GM18873 (cell line): ENCODE measurements at regions not wholly inside any gene's neighbourhood (a gene's known extent, or its start where the extent isn't known, plus 50 kb on each side); places are given as distances from the start of the nearest gene placed in this dataset.
"Not testable (repeated sequence)": the region's sequence is repeated elsewhere in the genome, so short reads cannot be mapped to it uniquely, and the experiment has no call there.

Experiments
- ATAC-seq: cut with Tn5 transposase; IDR thresholded peaks from one replicate; pipeline ENCODE4 v1.9.1; 2021; ENCODE audit warnings: mild to moderate bottlenecking, moderate library complexity, moderate number of reproducible peaks; ENCODE audit not compliant: unreplicated experiment, low FRiP score

DNA sequence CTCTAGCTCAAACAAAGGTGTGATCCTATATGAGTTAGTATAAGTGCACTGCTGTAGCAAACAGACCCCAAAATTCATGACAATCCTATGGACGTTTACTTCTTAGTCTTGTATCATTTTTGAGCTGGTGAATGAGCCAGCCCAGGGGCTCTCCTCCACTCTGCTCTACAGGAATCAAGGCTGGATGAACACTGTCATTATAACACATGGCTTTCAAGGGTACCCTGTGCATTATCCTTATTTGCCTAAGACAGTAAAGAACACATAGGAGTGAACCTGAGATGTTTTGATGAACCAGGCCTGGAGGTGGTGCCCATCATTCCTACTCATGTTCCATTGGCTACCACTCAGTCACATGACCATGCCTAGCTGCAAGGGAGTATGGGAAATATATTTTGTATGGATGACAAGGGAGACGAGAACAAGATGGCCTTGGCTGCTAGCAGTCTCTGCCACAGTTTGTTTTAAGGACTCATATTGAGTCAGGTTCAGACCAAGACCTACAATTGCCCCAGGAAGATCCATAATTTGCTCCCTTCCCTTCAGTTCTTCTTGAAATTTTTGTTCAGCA, 107.4 kb upstream of the HES1 start:
- no peak for ATAC-seq

DNA sequence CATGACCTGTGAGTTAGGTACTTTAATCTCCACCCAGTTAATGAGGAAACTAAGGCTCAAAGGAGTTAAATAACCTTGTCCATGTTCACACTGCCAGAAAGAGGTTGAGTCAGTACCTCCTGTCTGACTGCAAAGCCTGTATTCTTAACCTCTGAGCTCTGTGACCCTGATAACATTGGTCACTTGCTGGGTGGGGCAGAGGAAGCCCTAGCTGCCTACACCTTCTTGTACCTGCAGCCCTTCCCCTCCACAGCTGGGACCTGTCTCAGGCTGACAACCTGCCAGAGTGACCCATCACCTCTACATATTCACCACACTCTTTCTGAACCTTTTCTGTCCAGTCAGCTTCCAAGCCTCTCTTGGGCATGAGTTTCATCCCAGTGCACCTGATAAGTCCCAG, 106.1 kb upstream of the HES1 start:
- no peak for ATAC-seq

DNA sequence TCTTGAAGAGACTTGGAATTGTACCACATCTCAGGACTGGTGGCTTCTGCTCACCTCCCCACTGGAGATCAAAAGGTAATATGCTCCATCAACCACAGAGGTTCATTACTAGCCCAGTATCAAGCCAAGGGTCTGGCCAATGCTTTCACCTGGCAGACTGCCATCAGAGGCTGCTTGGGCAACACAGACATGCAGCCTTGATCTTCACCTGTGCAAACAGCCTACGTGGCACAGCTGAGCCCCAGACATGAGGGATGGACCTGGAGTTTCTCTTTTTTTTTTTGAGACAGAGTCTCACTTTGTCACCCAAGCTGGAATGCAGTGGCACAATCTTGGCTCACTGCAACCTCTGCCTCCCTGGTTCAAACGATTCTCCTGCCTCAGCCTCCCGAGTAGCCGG, 105.6 kb upstream of the HES1 start:
- no peak for ATAC-seq

DNA sequence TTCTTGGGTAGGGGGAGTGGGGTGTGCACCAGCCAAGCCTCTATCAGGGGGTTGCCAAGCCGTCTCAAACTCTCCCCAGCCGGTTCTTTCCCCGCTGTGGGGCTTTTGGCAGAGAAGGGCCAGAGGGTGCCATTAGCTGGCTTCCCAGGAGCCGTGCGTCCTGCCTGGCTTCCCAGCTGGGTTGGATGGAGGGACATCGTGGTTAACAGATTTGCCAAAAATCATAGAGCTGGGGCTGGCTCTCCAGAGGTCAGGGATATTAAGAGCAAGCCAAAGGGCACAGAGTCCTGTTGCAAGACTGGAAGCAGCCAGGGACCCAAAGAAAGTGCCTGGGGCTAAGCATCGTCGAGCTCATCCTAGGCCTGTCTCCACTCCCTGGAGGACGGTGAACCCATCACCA, 104.6 kb upstream of the HES1 start:
- ATAC-seq, result no peak

DNA sequence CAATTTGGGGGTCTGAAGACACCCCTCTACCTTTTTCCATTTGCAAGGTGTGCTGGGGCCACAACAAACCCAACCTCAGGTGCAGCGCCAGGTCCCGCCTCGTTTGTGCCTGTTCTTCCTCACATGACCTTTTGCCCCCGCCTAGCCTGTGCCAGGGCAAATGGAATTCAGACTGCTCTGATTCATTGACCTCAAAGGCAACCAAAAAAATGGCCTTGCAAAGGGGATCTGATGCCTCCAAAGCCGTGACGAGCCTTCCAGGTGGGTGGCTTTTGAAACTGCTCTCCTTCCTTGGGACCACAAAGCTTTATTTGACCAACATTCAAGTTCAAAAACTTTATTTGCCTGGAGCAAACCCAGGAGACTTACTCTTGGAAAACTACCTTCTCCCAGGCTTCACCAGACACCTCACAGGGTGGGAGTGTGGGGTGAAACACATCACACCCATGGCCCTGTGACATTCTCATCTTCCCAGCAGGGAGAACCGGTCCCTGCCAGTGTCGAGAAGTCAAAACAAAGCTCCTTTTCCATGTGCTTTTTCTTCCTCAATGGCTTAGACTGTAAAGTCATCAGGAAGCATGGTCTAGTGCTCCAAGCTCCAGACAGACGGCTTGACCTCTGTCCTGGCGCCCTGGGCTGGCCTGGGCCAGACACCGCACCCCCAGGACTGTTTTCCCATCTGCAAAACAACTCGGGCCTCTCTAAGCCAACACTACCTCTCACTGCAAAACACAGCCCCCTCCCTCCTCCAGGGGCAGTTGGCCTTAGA, 103.9 kb upstream of the HES1 start:
- no peak for ATAC-seq

DNA sequence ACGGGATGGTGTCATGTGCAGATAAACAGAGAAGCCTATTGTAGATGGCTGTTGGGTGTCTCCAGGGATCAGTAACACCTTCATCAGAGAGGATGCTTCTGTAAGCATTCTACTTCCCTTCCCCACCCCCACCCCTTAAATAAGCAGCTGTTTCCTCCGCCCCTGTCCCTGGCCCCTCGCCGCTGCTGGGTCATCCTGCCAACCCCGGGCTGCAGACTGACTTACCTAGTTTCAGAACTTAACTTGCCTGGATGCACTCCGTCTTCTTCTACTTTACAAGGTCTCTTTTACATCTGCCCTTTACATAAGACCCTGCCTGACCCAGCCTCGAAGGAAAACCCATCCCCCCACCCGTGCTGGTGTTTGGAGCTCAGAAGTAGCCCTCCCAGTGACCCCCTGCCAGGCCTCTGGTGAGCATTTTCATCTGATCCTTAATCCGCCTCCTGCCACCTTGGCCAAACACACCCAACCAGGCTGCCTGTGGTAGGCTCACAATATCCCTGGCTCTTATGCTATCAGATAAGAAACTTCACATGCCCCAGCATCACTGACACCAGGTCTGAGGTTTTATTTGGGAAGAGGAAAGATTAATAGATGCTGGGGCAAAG, 103.0 kb upstream of the HES1 start:
- no peak for ATAC-seq

DNA sequence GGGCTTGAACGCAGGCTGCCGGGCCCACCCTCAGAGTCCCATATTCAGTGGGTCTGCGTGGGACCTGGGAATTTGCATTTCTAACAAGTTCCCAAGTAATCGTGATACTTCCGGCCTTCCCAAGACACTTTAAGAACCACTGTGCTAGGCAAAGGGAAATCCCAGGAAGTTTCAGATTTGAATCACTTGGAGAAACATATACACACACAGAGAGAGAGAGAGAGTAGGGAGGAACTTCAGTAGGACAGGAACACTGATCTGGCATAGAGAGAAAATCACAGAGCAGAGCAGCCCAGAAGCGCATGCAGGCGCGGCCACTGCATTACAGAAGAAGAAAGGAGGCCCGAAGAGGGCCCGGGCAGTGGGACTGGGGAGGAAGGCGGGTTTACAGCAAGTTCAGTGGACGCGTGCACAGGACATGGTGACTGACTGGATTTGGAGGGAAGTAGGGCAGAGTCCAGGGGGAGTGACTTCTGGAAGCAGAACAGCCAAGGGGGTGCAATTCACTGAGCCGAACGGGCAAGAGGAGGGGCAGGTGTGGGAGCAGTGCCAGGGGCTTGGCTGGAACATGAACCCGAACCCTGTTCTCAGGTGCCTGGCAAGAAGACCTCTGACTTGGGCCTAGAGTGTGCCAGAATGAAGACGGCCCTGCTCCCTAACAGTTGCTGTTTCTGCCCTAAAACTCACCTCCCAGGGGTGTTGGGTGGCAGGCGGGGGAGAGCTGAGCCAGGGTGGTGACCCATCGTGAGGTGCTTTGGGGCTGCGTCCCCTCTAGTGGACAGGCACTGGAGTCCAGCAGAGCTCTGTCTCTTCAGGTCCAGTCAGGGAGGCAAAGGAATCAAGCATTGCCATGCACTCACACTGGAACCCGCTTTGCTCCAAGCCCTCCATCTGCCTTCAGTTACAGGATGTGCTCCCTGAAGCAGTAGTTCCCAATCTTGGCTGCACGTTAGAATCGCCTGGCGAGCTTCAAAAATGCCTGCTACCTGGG, 101.3 kb upstream of the HES1 start:
- no peak for ATAC-seq

DNA sequence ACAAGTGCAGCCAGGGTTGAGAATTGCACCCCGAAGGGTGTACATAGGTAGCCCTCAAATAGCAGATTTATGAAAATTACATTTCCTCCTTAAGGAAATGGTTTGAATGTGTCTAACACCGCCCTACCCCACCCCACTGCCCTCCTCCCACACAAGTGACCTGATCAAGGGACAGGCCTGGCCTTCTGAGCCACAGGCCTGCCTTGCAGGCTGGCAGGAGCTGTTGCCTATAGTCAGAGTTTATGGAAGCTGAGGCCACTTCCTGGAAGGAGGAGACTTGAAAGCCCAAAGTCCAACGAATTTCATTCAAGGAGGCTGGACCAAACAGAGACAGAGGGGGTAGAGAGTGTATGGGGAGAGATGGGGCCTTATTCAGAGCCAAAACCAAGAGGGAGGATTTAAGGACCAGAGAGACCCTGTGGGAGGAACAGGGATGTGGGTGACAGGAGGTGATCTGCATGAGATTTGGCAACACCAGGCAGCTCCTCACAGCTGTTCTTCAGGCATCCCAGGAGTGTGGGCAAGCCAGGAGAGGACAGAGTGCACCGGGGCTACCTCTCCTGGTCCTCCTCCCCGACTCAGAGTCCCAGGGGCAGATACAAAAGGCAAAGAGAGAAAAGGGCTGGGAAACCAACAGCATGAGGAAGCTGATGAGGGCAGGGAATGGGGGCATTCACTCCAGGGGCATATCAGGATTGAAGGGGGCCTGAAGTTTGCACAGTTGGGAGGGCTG, 100.4 kb upstream of the HES1 start:
- no peak for ATAC-seq

DNA sequence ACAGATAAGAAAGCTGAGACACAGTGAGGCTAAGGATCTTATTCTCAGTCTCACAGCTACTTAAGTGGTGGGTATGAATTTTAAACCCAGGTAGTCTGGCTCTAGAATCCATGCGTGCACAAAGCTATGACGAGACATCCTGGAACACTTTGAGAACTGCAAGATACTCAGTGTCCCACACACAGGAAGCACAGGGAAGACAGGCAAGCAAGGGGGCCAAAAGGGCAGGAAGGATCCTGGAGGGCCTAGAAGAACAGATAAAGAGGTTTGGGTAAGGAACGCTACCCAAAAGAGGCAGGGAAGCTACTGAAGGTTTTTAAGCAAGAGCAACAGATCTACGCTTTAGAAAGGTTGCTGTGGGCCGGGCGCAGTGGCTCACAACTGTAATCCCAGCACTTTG, 99.1 kb upstream of the HES1 start:
- ATAC-seq, result no peak

DNA sequence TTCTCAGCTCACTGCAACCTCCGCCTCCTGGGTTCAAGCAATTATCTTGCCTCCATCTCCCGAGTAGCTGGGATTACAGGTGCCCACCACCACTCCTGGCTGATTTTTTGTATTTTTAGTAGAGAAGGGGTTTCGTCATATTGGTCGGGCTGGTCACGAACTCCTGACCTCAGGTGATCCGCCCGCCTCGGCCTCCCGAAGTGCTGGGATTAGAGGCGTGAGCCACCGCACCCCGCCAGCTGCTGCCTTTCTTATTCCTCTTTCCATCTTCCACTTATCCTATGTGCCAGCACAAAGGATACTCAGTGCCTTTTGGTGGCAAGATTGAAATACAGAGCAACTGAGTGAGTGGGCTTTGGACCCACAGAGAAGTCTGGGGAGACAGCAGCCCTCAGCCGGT, 97.6 kb upstream of the HES1 start:
- ATAC-seq, result not testable (repeated sequence)

DNA sequence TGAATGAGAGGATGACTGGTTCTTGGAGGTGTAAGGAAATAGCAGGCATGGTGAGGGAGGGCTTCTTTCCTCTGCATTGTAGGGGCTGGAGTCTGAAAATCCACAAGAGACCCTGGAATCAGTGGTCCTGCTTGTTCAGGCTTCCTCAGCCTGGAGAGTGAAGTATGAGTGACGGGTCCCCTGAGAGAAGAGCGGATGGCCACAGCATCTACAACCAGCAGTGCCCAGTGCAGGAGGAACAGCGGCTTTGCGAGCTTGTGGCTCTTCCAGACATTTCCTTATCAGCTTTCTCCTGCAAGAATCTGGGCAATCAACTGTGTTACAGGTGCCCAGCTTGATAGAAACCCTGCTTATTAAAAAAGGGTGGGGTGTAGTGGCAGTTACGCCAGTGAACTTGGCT, 97.0 kb upstream of the HES1 start:
- no peak for ATAC-seq

DNA sequence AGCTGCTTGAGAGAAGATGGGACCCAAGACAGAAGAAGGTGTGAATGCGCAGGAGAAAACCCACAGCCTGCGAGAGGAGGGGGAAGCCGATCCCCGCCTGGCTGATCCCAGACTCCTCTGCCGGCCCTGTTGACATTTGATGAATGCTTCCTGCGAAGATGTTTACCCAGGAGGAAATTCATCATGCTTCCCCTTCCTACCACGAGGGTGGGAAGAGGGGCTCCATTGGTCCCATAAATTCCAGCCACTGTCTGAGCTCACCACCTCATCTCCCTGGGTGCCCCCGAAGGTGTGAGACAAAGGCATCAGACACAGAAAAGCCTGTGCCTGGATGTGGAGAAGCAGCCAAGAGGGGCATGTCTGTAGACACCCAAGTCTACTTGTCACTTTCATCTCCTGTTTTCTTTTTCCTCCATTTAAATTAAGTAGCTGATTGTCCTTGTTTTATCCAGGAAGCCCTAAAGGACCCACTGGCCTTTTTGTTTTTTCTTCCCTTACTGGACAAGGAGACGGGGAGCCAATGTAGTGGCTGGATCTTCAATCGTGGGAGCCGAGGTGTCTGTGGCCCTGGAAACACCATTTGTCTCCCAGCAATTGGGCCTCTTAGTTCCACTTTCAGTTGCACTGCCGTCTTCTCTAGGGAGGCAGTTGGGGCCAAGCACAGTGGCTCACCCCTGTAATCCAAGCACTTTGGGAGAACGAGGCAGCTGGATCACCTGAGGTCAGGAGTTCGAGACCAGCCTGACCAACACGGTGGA, 95.3 kb upstream of the HES1 start:
- no peak for ATAC-seq

DNA sequence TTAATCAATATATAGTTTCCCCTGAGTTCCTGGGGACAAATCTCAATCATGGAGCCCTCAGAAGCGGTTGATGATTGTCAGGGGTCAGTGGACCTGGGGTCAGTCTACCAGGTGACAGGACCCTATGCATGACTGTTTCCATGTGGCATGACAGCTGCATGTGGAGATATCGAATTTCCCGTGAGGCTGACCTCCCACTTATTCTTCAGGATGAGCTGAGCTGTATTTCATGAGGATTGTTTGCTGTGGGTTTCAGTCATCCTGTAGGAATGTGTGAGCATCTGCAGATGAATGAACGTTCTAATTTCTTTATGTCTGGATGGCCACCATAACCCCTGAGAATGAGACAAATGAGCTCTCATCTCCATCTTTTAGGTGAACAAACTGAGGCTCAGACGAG, 93.0 kb upstream of the HES1 start:
- ATAC-seq, result no peak

DNA sequence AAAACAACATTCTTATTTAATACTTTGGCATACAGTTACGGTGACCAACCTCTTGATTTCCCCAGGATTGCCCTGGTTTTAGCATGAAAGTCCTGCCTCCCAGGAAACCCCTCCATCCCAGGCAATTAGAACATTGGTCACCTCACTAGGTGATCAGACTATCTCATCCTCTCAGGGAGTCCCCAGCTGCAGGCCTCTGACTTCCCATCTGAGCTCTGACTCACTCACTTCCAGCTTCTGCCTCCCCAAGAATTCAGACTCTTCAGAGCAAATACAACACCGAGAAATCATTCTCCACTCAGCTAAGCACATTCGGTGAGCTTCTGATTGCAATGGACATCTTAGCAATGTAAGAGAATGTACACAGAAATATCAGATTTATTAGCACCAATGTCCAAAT, 92.4 kb upstream of the HES1 start:
- no peak for ATAC-seq

DNA sequence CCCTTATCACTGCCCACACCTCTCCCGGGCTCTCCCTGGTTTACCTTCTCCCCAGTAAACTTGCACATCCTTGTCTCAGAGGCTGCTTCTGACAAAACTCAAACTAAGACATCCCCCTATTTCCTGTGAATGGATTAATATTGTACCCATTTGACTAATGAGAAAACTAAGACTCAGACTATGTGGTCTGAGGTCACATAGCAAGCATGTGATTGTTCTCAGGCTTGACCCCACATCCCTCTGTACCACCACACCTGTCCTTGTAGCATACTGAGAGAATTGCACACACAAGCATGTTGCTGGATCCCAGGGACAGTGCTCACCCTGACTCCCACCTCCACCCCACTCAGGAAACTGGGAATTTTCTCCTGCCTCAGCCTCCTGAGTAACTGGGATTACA, 90.7 kb upstream of the HES1 start:
- peak; percentile 95 for ATAC-seq

DNA sequence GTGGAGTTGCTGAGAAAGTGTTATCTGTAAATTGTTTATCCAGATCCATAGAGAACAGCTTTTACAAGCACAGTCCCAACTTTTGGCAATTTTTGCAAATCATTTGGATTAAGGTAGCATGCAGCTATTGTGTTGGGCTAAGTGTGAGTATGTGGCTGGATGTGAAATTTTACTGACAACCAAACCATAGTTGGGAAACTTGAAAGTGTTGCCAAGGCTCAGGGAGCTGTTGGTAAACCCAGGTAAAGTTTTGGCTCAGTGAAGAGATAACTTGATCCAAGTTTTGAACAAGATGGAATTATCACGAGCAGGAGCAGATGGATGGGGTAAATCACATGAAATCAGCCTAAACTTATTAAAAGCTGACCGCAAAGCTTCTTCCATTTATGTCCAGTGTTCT, 90.0 kb upstream of the HES1 start:
- no peak for ATAC-seq

DNA sequence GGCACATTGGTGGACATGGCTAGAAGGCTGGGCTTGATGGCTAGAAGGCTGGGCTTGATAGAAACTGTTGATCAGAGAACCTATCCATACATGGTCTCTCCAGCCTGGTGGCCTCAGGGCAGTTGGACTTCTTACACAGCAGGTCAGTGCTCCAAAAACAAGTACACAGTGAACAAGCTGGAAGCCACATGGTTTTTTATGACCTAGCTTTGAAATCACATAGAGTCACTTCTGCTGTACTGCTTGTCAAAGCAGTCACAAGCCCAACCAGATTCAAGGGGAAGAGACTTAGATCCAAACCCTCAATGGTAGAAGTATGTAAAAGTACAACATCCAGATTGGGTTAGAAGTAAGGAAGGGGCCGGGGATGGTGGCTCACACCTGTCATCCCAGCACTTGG, 89.4 kb upstream of the HES1 start:
- ATAC-seq, result no peak

DNA sequence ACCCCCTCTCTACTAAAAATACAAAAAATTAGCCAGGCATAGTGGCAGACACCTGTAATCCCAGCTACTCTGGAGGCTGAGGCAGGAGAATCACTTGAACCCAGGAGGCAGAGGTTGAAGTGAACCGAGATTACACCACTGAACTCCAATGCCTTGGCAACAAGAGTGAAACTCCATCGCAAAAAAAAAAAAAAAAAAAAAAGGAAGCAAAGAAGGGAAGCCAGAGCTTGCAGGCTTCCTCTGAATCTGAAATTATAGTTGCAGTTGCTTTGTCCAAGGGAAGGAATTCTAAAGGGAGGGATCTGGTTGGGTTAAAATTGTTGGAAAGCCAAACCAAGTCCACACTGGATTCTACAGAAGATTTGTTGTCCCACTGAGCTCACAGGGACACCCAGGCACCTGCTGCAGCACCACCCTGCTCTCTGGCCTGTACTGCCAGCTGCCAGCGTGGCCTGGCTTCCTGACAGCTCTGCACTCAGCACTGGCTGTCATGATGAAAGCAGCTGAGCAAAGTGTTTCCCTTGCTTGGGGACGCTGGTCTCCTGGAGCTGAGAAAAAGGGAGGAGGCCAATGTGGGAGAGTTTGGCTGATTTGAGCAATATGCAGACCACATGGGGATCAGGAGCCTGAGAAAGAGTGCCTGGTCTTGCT, 88.8 kb upstream of the HES1 start:
- ATAC-seq, result no peak

DNA sequence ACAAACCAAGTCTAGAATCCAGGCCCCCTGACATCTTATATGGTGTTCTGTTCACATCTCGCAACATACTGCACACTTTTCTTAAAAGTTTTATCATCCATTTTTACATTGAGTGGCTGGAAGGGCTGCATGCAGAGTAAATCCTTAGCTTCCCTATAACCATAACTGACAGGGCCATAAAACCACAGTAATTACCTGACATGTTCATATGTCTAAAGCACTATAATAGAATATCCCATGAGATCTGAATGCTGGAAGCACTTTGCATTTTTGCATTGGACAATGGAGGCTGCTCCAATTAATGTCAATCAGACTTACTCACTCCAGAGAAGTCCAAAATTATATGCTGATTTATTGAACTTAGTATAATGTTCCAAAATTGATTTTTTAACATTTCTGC, 86.6 kb upstream of the HES1 start:
- ATAC-seq, result no peak
